Loucy (cell line): ENCODE measurements at regions not wholly inside any gene's neighbourhood (a gene's known extent, or its start where the extent isn't known, plus 50 kb on each side); places are given as distances from the start of the nearest gene placed in this dataset.

ENCODE experiments used
- H2AFZ ChIP-seq: fragments of 200-600 bp; sonication (generic); 2 replicates; pipeline ENCODE4 v1.6.0; 2016; ENCODE audit warnings: antibody characterized with exemption, mild to moderate bottlenecking, low read length, moderate library complexity
- H3F3A ChIP-seq: fragments of 200-600 bp; 2 replicates; pipeline ENCODE4 v1.6.0; 2016; ENCODE audit warnings: antibody characterized with exemption, low read depth, mild to moderate bottlenecking
- H3K27me3 ChIP-seq: fragments of 200-600 bp; sonication (generic); 2 replicates; pipeline ENCODE4 v1.6.1; 2014; ENCODE audit warnings: low read length, mild to moderate bottlenecking; ENCODE audit not compliant: insufficient read depth, poor library complexity, severe bottlenecking
- H3K36me3 ChIP-seq: fragments of 200-600 bp; sonication (generic); 2 replicates; pipeline ENCODE4 v1.6.1; 2016; ENCODE audit warnings: low read length; ENCODE audit not compliant: insufficient read depth
- H3K4me1 ChIP-seq: fragments of 200-600 bp; sonication (generic); 2 replicates; pipeline ENCODE4 v1.5.1; 2014; ENCODE audit warnings: low read length, mild to moderate bottlenecking; ENCODE audit not compliant: insufficient read depth, poor library complexity, severe bottlenecking
- H3K4me2 ChIP-seq: fragments of 200-600 bp; sonication (generic); 2 replicates; pipeline ENCODE4 v1.6.0; 2014; ENCODE audit warnings: antibody characterized with exemption, low read length, low read depth, mild to moderate bottlenecking; ENCODE audit not compliant: poor library complexity, severe bottlenecking
- H3K4me3 ChIP-seq: fragments of 200-600 bp; sonication (generic); 2 replicates; pipeline ENCODE4 v1.5.1; 2014; ENCODE audit warnings: low read length, mild to moderate bottlenecking, mixed read lengths; ENCODE audit not compliant: poor library complexity, severe bottlenecking
- H3K79me2 ChIP-seq: fragments of 200-600 bp; sonication (generic); 2 replicates; pipeline ENCODE4 v1.6.1; 2014; ENCODE audit warnings: low read length; ENCODE audit not compliant: insufficient read depth
- H3K9ac ChIP-seq: fragments of 200-600 bp; sonication (generic); 2 replicates; pipeline ENCODE4 v1.6.0; 2014; ENCODE audit warnings: mild to moderate bottlenecking, low read depth, low read length, moderate library complexity; ENCODE audit not compliant: poor library complexity, severe bottlenecking
- H3K9me2 ChIP-seq: fragments of 200-600 bp; sonication (generic); replicated peaks from 2 replicates; pipeline ENCODE4 v1.6.1; 2016; ENCODE audit warnings: low read depth, low read length, mixed read lengths
- H3K9me3 ChIP-seq: fragments of 200-600 bp; sonication (generic); 2 replicates; pipeline ENCODE4 v1.6.1; 2014; ENCODE audit warnings: mild to moderate bottlenecking, antibody characterized with exemption, low read length, low read depth; ENCODE audit not compliant: insufficient read depth
- H4K20me1 ChIP-seq: fragments of 200-600 bp; sonication (generic); 2 replicates; pipeline ENCODE4 v1.6.0; 2014; ENCODE audit warnings: antibody characterized with exemption, low read length, mild to moderate bottlenecking; ENCODE audit not compliant: insufficient read depth, poor library complexity, severe bottlenecking
- CTCF ChIP-seq: fragments of 200-600 bp; sonication (generic); conservative IDR thresholded peaks from 2 replicates; pipeline ENCODE4 v1.5.1; 2014; ENCODE audit warnings: mild to moderate bottlenecking, antibody characterized with exemption, low read length
- EZH2phosphoT487 ChIP-seq: fragments of 200-600 bp; IDR thresholded peaks from 2 replicates; pipeline ENCODE4 v1.6.1; 2018; ENCODE audit warnings: antibody characterized with exemption, mild to moderate bottlenecking, moderate library complexity, borderline replicate concordance

- Histone ChIP-seq H3K9ac (no peak overlapping the region), H3K36me3 (no peaks in the 10 kb centered on the region), H3K4me1 (no peaks in the 10 kb centered on the region), H4K20me1 (no peaks in the 10 kb centered on the region), H3K4me3 (no peak overlapping the region), H3K4me2 (no peak overlapping the region), H3K9me2 (no peaks in the 10 kb centered on the region), H3K9me3 (no peaks in the 10 kb centered on the region), H2AFZ (no peak overlapping the region), H3K27me3 (no peaks in the 10 kb centered on the region), H3K79me2 (no peaks in the 10 kb centered on the region), H3F3A (no peaks in the 10 kb centered on the region)
- TF ChIP-seq EZH2phosphoT487 (no peak), CTCF (no peak)
Observed at GRCh38 chr6:112841553-112842329, 494.6 kb downstream of the RFPL4B start.

- no peak for TF ChIP-seq EZH2phosphoT487
- TF ChIP-seq CTCF, result no peak
- H3K9me3 ChIP-seq, result no peaks in the 10 kb centered on the region
Observed at GRCh38 chr6:112842330-112842685, 495.2 kb downstream of the RFPL4B start.

GRCh38 chr6:112846681-112847080 lies 499.6 kb downstream of the RFPL4B start:
- no peaks in the 10 kb centered on the region for H3F3A ChIP-seq
- no peaks in the 10 kb centered on the region for H3K79me2 ChIP-seq
- H3K9me3 ChIP-seq, result no peaks in the 10 kb centered on the region
- H3K36me3 ChIP-seq, result no peaks in the 10 kb centered on the region
- H3K4me1 ChIP-seq, result no peaks in the 10 kb centered on the region
- H2AFZ ChIP-seq, result no peak overlapping the region
- H3K9ac ChIP-seq, result no peak overlapping the region
- no peak overlapping the region for H3K4me2 ChIP-seq
- no peak for TF ChIP-seq CTCF
- no peak for TF ChIP-seq EZH2phosphoT487
- H3K9me2 ChIP-seq, result no peaks in the 10 kb centered on the region
- no peaks in the 10 kb centered on the region for H3K27me3 ChIP-seq
- no peak overlapping the region for H3K4me3 ChIP-seq
- no peaks in the 10 kb centered on the region for H4K20me1 ChIP-seq

More at GRCh38 chr6:112842330-112842685, 495.2 kb downstream of the RFPL4B start:
- Histone ChIP-seq H3K27me3 (no peaks in the 10 kb centered on the region), H3K4me2 (no peak overlapping the region), H3K79me2 (no peaks in the 10 kb centered on the region), H3K9me2 (no peaks in the 10 kb centered on the region), H3K9ac (no peak overlapping the region), H3K4me1 (no peaks in the 10 kb centered on the region), H2AFZ (no peak overlapping the region), H4K20me1 (no peaks in the 10 kb centered on the region), H3K36me3 (no peaks in the 10 kb centered on the region), H3F3A (no peaks in the 10 kb centered on the region), H3K4me3 (no peak overlapping the region)
